ENCODE measurements at regions not wholly inside any gene's neighbourhood (a gene's known extent, or its start where the extent isn't known, plus 50 kb on each side); places are given as distances from the start of the nearest gene placed in this dataset.

DNA sequence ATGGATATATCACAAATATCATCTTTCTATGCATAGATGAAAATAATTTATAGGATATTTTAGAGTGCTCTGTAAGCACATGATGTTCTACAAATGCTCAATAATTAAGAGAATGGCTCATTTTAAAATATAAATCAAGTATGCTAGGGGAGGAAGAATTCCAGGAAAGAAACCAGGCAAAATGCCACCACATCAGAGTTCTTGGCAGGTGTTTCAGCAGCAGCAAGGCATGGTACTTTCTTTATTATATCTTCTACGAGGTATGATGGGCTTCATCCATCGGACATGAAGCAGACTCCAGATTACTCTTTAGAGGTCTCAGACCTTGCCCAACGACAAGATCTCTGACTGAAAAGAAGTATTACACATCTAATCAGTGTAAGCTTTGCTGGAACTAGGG, 316.3 kb upstream of the ARRDC3 start:
- TF ChIP-seq, protein P1, sequence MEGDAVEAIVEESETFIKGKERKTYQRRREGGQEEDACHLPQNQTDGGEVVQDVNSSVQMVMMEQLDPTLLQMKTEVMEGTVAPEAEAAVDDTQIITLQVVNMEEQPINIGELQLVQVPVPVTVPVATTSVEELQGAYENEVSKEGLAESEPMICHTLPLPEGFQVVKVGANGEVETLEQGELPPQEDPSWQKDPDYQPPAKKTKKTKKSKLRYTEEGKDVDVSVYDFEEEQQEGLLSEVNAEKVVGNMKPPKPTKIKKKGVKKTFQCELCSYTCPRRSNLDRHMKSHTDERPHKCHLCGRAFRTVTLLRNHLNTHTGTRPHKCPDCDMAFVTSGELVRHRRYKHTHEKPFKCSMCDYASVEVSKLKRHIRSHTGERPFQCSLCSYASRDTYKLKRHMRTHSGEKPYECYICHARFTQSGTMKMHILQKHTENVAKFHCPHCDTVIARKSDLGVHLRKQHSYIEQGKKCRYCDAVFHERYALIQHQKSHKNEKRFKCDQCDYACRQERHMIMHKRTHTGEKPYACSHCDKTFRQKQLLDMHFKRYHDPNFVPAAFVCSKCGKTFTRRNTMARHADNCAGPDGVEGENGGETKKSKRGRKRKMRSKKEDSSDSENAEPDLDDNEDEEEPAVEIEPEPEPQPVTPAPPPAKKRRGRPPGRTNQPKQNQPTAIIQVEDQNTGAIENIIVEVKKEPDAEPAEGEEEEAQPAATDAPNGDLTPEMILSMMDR (IDR thresholded peaks at IDR 0.05 in 4 of 5, conservative IDR thresholded peaks at IDR 0.05 in 1 of 5) = no peak
- TF ChIP-seq POLR2A (IDR thresholded peaks at IDR 0.05) = no peak
